ES-I3 (cell line): ENCODE measurements at regions not wholly inside any gene's neighbourhood (a gene's known extent, or its start where the extent isn't known, plus 50 kb on each side); places are given as distances from the start of the nearest gene placed in this dataset.
"Not testable (repeated sequence)": the region's sequence is repeated elsewhere in the genome, so short reads cannot be mapped to it uniquely, and the experiment has no call there.

Source experiments
- H3K36me3 ChIP-seq: 2 replicates; pipeline ENCODE4 v1.6.1; 2013; ENCODE audit warnings: mild to moderate bottlenecking, low read length, control low read depth, moderate library complexity; ENCODE audit not compliant: insufficient read depth
- H3K4me1 ChIP-seq: 2 replicates; pipeline ENCODE4 v1.6.1; 2013; ENCODE audit warnings: mild to moderate bottlenecking, control low read depth, low read length; ENCODE audit not compliant: insufficient read depth
- H3K9ac ChIP-seq: 2 replicates; pipeline ENCODE4 v1.6.1; 2013; ENCODE audit warnings: low read depth, mild to moderate bottlenecking, low read length, moderate library complexity
- H3K9me3 ChIP-seq: 2 replicates; pipeline ENCODE4 v1.6.1; 2013; ENCODE audit warnings: mild to moderate bottlenecking, low read length, moderate library complexity; ENCODE audit not compliant: control insufficient read depth, insufficient read depth

GRCh38 chr9:74006935-74007334 is 490.2 kb upstream of the RORB start:
- Histone ChIP-seq H3K4me1 (no peaks in the 10 kb centered on the region), H3K36me3 (no peaks in the 10 kb centered on the region), H3K9me3 (no peaks in the 10 kb centered on the region), H3K9ac (no peak overlapping the region)

GRCh38 chr9:74007833-74008232 is 489.3 kb upstream of the RORB start:
- Histone ChIP-seq H3K9ac (no peak overlapping the region), H3K4me1 (no peaks in the 10 kb centered on the region), H3K9me3 (no peaks in the 10 kb centered on the region), H3K36me3 (no peaks in the 10 kb centered on the region)

- Histone ChIP-seq H3K36me3 (no peaks in the 10 kb centered on the region), H3K9me3 (peaks cover 2% of the 10 kb centered on the region; the same call in 1 of the 2 replicates), H3K4me1 (no peaks in the 10 kb centered on the region), H3K9ac (no peak overlapping the region)
These were observed 481.1 kb upstream of the RORB start for GRCh38 chr9:74016004-74016403.

- H3K9me3 ChIP-seq = no peaks in the 10 kb centered on the region
- 0 out of 2 replicates have a peak, but pooled peaks cover 5% of the 10 kb centered on the region for H3K4me1 ChIP-seq
- no peaks in the 10 kb centered on the region for H3K36me3 ChIP-seq
- H3K9ac ChIP-seq = no peak overlapping the region
These were observed 471.7 kb upstream of the RORB start for GRCh38 chr9:74025402-74025925.

GRCh38 chr9:74032421-74032820 is 464.7 kb upstream of the RORB start:
- Histone ChIP-seq H3K9ac (no peak overlapping the region), H3K9me3 (no peaks in the 10 kb centered on the region), H3K36me3 (no peaks in the 10 kb centered on the region), H3K4me1 (peaks cover 11% of the 10 kb centered on the region; the same call in 1 of the 2 replicates)

- H3K9me3 ChIP-seq = no peaks in the 10 kb centered on the region; the same call in 1 of the 2 replicates
- no peak overlapping the region for H3K9ac ChIP-seq
- H3K36me3 ChIP-seq = no peaks in the 10 kb centered on the region
- H3K4me1 ChIP-seq = peaks cover 17% of the 10 kb centered on the region; the same call in 1 of the 2 replicates
These were observed 461.3 kb upstream of the RORB start for GRCh38 chr9:74035786-74036185.

GRCh38 chr9:74036549-74037231 is 460.4 kb upstream of the RORB start:
- no peak overlapping the region for H3K9ac ChIP-seq

GRCh38 chr9:74037274-74037673 is 459.9 kb upstream of the RORB start:
- H3K4me1 ChIP-seq = peaks cover 17% of the 10 kb centered on the region; the same call in 1 of the 2 replicates

More at GRCh38 chr9:74036549-74037231, 460.4 kb upstream of the RORB start:
- no peaks in the 10 kb centered on the region for H3K36me3 ChIP-seq
- peaks cover 17% of the 10 kb centered on the region; the same call in 1 of the 2 replicates for H3K4me1 ChIP-seq
- no peaks in the 10 kb centered on the region; the same call in 1 of the 2 replicates for H3K9me3 ChIP-seq

GRCh38 chr9:74041588-74041987 is 455.5 kb upstream of the RORB start:
- H3K4me1 ChIP-seq = peaks cover 9% of the 10 kb centered on the region; the same call in 1 of the 2 replicates
- H3K9ac ChIP-seq = no peak overlapping the region
- H3K36me3 ChIP-seq = no peaks in the 10 kb centered on the region
- no peaks in the 10 kb centered on the region; the same call in 1 of the 2 replicates for H3K9me3 ChIP-seq

More at GRCh38 chr9:74037274-74037673, 459.9 kb upstream of the RORB start:
- no peaks in the 10 kb centered on the region; the same call in 1 of the 2 replicates for H3K9me3 ChIP-seq
- no peaks in the 10 kb centered on the region for H3K36me3 ChIP-seq
- no peak overlapping the region for H3K9ac ChIP-seq

GRCh38 chr9:74044844-74045243 is 452.3 kb upstream of the RORB start:
- no peaks in the 10 kb centered on the region for H3K36me3 ChIP-seq
- no peak overlapping the region for H3K9ac ChIP-seq
- H3K4me1 ChIP-seq = no peaks in the 10 kb centered on the region
- H3K9me3 ChIP-seq = no peaks in the 10 kb centered on the region; the same call in 1 of the 2 replicates

GRCh38 chr9:74056023-74056422 is 441.1 kb upstream of the RORB start:
- no peak overlapping the region for H3K9ac ChIP-seq
- peaks cover 10% of the 10 kb centered on the region for H3K9me3 ChIP-seq
- no peaks in the 10 kb centered on the region; the same call in 1 of the 2 replicates for H3K36me3 ChIP-seq
- H3K4me1 ChIP-seq = no peaks in the 10 kb centered on the region

- not testable (repeated sequence) for H3K9me3 ChIP-seq, H3K9ac ChIP-seq, H3K4me1 ChIP-seq, H3K36me3 ChIP-seq
These were observed 440.1 kb upstream of the RORB start for GRCh38 chr9:74057051-74057450.

GRCh38 chr9:74064702-74065101 is 432.4 kb upstream of the RORB start:
- H3K9me3 ChIP-seq = no peaks in the 10 kb centered on the region
- H3K36me3 ChIP-seq = no peaks in the 10 kb centered on the region
- H3K9ac ChIP-seq = no peak overlapping the region
- H3K4me1 ChIP-seq = no peaks in the 10 kb centered on the region

- H3K9me3 ChIP-seq = peaks cover 3% of the 10 kb centered on the region; the same call in 1 of the 2 replicates
- H3K4me1 ChIP-seq = no peaks in the 10 kb centered on the region
- H3K9ac ChIP-seq = no peak overlapping the region
- H3K36me3 ChIP-seq = no peaks in the 10 kb centered on the region
These were observed 431.0 kb upstream of the RORB start for GRCh38 chr9:74066128-74066527.

GRCh38 chr9:74066605-74067004 is 430.5 kb upstream of the RORB start:
- Histone ChIP-seq H3K4me1 (no peaks in the 10 kb centered on the region), H3K9ac (no peak overlapping the region), H3K9me3 (peaks cover 4% of the 10 kb centered on the region; the same call in 1 of the 2 replicates), H3K36me3 (no peaks in the 10 kb centered on the region)
